ENCODE measurements at regions not wholly inside any gene's neighbourhood (a gene's known extent, or its start where the extent isn't known, plus 50 kb on each side); places are given as distances from the start of the nearest gene placed in this dataset.

DNA sequence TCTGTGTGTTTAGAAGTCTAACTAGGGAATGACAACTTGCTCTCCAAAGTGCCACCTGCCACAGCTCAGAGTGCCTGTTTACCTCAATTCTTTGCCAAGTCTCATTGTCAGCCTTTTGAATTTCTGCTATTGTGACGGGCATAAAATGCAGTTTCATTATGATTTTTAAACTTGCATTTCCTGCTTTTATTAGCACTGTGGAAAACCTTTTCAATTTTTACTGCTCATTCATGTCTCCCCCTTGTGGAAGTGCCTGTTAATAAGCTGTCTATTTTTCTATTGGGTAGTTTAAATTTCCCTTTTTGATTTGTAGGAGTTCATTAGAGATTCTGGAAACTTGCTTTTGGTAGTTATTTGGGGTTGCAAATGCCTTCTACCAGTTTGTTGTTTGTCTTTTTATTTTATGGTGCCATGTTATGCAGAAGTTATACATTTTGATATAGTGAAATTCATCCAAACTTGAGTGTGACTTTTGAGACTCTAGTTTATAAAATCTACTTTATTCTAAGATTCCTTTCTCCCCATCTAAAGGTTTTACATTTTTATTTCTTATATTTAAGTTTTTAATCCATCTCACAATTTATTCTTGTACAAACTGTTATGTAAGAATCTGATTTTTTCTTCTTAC, 53.9 kb upstream of the FRMD4B start:
- no peak for DNase-seq (ENCODE audit: low spot score in 2 of 2)

DNA sequence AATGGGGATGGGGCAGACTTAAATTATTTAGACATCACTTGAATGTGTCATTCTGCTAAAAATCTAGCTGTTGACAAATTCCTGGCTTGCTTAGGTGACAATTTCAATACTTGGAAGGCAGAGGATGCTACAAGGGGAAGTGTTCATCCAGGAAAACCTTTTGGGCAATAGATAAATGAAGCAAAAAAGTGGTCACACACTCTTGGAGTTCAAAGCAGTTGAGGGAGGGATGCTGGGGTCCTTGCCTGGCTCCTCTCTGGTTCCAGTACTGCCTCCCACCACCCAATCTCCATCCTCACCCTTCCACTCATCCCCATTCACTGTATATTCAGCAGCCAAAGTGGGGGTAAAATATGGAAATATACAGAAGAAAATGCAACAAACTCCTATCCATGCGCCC, 52.6 kb upstream of the FRMD4B start:
- Mint-ChIP-seq H3K4me3 (no peak overlapping the region), H3K27ac (no peak overlapping the region)

More for the DNA sequence above, 53.9 kb upstream of the FRMD4B start:
- Mint-ChIP-seq H3K4me3 (no peak overlapping the region), H3K9me3 (no peaks in the 10 kb centered on the region), H3K27ac (no peak overlapping the region), H3K36me3 (no peaks in the 10 kb centered on the region), H3K4me1 (peaks cover 18% of the 10 kb centered on the region)
- no peak for ATAC-seq

DNA sequence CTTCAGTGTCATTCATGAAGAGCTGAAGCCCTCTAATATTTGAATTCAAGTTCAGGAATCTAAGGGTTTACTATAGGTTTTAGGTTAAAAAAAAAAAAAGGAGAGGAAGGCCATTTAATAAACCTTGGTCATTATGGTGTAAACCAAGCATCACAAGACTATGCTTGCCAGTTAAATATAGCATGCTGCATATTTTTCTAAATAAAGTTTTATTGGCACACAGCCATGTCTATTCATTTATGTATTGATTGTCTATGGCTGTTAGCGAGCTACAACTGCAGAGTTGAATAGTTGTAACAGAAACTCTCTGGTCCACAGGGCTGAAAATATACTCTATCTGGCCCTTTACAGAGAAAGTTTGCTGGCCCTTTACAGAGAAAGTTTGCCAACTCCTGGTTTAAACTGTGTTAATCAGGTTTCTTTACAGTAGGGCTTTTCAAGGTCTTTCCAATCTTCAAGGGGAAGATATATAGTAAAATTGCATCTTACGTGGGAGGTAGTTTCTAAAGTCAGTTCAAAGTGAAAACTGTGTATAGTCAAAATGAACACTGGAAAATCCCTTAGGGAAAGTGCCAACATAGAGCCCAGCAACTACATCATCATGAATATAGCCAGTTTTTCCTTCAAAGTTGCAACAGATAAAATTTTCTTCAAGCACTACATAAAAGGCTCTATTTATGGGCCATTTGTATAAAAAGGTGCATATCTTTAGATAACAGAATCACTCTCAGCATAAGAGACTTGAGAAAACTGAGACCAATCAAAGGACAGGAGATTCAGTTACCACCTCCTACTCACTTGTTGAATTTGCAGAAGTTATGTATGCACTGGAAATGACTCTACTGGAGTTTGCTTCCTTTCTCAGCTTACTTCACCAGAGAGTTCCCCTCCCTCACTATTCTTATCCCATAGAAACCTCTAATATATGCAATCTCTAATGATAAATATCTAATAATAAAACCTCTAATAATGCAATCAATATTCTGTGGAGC, 49.7 kb upstream of the FRMD4B start:
- Mint-ChIP-seq H3K4me3 (no peak overlapping the region), H3K9me3 (no peaks in the 10 kb centered on the region), H3K27ac (no peak overlapping the region), H3K36me3 (no peaks in the 10 kb centered on the region), H3K4me1 (peaks cover 26% of the 10 kb centered on the region)
- DNase-seq (ENCODE audit: low spot score in 2 of 2) (no peak), ATAC-seq (peak; percentile 78)

More for the DNA sequence above, 52.6 kb upstream of the FRMD4B start:
- ATAC-seq (no peak), DNase-seq (ENCODE audit: low spot score in 2 of 2) (no peak)
- peaks cover 22% of the 10 kb centered on the region for H3K4me1 Mint-ChIP-seq
- no peaks in the 10 kb centered on the region for H3K36me3 Mint-ChIP-seq
- H3K9me3 Mint-ChIP-seq = no peaks in the 10 kb centered on the region

Data from stimulated activated effector memory CD8-positive, alpha-beta T cell treated with anti-CD3 and anti-CD28 coated beads, Interleukin-12 subunit alpha, Interleukin-12 subunit beta, amount 100 ng/mL, for 72 hours (primary cell).